ENCODE measurements at regions not wholly inside any gene's neighbourhood (a gene's known extent, or its start where the extent isn't known, plus 50 kb on each side); places are given as distances from the start of the nearest gene placed in this dataset.
A peak's percentile ranks its signal among the peaks of the same experiment; 100 is the strongest.

DNA sequence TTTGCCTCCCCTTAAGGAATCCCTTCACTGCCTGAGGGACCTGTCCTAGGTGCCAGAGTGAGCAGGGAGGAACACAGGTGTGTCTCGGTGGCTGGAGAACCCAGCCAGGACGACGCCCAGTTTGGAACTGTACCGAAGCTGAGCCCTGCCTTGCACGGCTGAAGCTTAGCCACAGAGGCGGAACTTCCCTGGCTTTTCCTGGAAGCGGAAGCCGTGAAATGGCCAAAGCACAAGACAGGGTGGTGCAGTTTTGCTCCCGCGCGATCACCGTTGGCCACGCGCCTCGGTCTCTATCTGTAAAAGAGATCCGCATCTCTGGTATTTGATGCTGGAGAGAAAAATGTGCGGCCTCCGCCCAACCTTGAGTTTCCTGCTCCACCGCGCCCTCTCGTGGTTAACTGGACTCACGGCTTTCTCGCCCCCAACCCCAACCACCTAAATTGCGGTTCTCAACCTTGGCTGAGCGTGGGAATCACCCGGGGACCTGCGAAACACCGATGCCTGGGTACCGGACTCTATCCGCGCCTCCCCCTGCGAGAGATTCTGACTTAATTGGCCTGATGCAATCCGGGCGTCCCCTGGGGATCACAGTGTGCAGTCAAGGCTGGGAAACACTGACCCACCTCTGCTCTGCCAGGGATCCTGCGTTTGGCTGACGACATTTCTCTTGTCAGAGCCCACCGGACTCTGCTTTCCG is 70.7 kb upstream of the ABHD2 start:
- TF ChIP-seq, protein P1, sequence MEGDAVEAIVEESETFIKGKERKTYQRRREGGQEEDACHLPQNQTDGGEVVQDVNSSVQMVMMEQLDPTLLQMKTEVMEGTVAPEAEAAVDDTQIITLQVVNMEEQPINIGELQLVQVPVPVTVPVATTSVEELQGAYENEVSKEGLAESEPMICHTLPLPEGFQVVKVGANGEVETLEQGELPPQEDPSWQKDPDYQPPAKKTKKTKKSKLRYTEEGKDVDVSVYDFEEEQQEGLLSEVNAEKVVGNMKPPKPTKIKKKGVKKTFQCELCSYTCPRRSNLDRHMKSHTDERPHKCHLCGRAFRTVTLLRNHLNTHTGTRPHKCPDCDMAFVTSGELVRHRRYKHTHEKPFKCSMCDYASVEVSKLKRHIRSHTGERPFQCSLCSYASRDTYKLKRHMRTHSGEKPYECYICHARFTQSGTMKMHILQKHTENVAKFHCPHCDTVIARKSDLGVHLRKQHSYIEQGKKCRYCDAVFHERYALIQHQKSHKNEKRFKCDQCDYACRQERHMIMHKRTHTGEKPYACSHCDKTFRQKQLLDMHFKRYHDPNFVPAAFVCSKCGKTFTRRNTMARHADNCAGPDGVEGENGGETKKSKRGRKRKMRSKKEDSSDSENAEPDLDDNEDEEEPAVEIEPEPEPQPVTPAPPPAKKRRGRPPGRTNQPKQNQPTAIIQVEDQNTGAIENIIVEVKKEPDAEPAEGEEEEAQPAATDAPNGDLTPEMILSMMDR (IDR thresholded peaks at IDR 0.05), result peak in 5 of 7 experiments; percentile 60 to 83 (median 67)
- no peak for TF ChIP-seq POLR2A (IDR thresholded peaks at IDR 0.05)
